SJCRH30 (cell line): ENCODE measurements at regions not wholly inside any gene's neighbourhood (a gene's known extent, or its start where the extent isn't known, plus 50 kb on each side); places are given as distances from the start of the nearest gene placed in this dataset.

Experiments used
- DNase-seq, 2 experiments: peaks; one replicate each; pipeline ENCODE4 v3.0.0-alpha.2; 2015 to 2020
- H3K27ac ChIP-seq: fragments of 250-450 bp; sonication (Bioruptor Pico); 2 replicates; pipeline ENCODE4 v1.5.1; 2020; ENCODE audit warnings: mild to moderate bottlenecking, moderate library complexity
- H3K27me3 ChIP-seq: fragments of 250-450 bp; sonication (Bioruptor Pico); 2 replicates; pipeline ENCODE4 v1.5.1; 2020; ENCODE audit warnings: mild to moderate bottlenecking, moderate library complexity
- H3K36me3 ChIP-seq: fragments of 250-450 bp; sonication (Bioruptor Pico); 2 replicates; pipeline ENCODE4 v1.5.1; 2020; ENCODE audit warnings: mild to moderate bottlenecking, moderate library complexity
- H3K4me1 ChIP-seq: fragments of 250-450 bp; sonication (Bioruptor Pico); 2 replicates; pipeline ENCODE4 v1.5.1; 2020; ENCODE audit warnings: mild to moderate bottlenecking, moderate library complexity
- H3K4me3 ChIP-seq: fragments of 250-450 bp; sonication (Bioruptor Pico); 2 replicates; pipeline ENCODE4 v1.5.1; 2020; ENCODE audit warnings: mild to moderate bottlenecking, moderate library complexity
- H3K9me3 ChIP-seq: fragments of 250-450 bp; sonication (Bioruptor Pico); replicated peaks from 2 replicates; pipeline ENCODE4 v1.5.1; 2020; ENCODE audit warnings: mild to moderate bottlenecking, moderate library complexity

- H3K4me3 ChIP-seq = no peak overlapping the region
- peaks cover 2% of the 10 kb centered on the region; the same call in 1 of the 2 replicates for H3K9me3 ChIP-seq
- no peak for DNase-seq
- H3K27ac ChIP-seq = no peak overlapping the region
- no peaks in the 10 kb centered on the region for H3K36me3 ChIP-seq
- H3K27me3 ChIP-seq = 0 out of 2 replicates have a peak, but pooled peaks cover 5% of the 10 kb centered on the region
- H3K4me1 ChIP-seq = no peaks in the 10 kb centered on the region
These were observed 261.7 kb downstream of the ETAA1 start for GRCh38 chr2:67658820-67659219.

GRCh38 chr2:67660015-67660602 lies 263.0 kb downstream of the ETAA1 start:
- Histone ChIP-seq H3K4me3 (no peak overlapping the region), H3K9me3 (peaks cover 2% of the 10 kb centered on the region; the same call in 1 of the 2 replicates), H3K4me1 (no peaks in the 10 kb centered on the region), H3K27ac (no peak overlapping the region), H3K27me3 (0 out of 2 replicates have a peak, but pooled peaks cover 5% of the 10 kb centered on the region), H3K36me3 (no peaks in the 10 kb centered on the region)
- no peak for DNase-seq

GRCh38 chr2:67660871-67661270 lies 263.7 kb downstream of the ETAA1 start:
- no peak overlapping the region for H3K27ac ChIP-seq
- no peaks in the 10 kb centered on the region for H3K36me3 ChIP-seq
- DNase-seq = no peak
- peaks cover 2% of the 10 kb centered on the region; the same call in 1 of the 2 replicates for H3K9me3 ChIP-seq
- H3K27me3 ChIP-seq = 0 out of 2 replicates have a peak, but pooled peaks cover 5% of the 10 kb centered on the region
- H3K4me3 ChIP-seq = no peak overlapping the region
- H3K4me1 ChIP-seq = no peaks in the 10 kb centered on the region

GRCh38 chr2:67662222-67662621 lies 265.1 kb downstream of the ETAA1 start:
- Histone ChIP-seq H3K27me3 (0 out of 2 replicates have a peak, but pooled peaks cover 2% of the 10 kb centered on the region), H3K27ac (no peak overlapping the region), H3K9me3 (peaks cover 2% of the 10 kb centered on the region; the same call in 1 of the 2 replicates), H3K4me1 (no peaks in the 10 kb centered on the region), H3K36me3 (no peaks in the 10 kb centered on the region), H3K4me3 (no peak overlapping the region)
- no peak for DNase-seq

GRCh38 chr2:67663776-67664175 lies 266.6 kb downstream of the ETAA1 start:
- no peak for DNase-seq
- Histone ChIP-seq H3K4me1 (no peaks in the 10 kb centered on the region), H3K27me3 (no peaks in the 10 kb centered on the region), H3K27ac (no peak overlapping the region), H3K4me3 (no peak overlapping the region), H3K9me3 (peaks cover 2% of the 10 kb centered on the region; the same call in 1 of the 2 replicates), H3K36me3 (no peaks in the 10 kb centered on the region)

GRCh38 chr2:67666386-67667053 lies 269.4 kb downstream of the ETAA1 start:
- H3K27me3 ChIP-seq = peaks cover 4% of the 10 kb centered on the region; the same call in 1 of the 2 replicates

GRCh38 chr2:67667054-67667908 lies 270.1 kb downstream of the ETAA1 start:
- H3K4me3 ChIP-seq = no peak overlapping the region
- no peaks in the 10 kb centered on the region for H3K9me3 ChIP-seq
- H3K36me3 ChIP-seq = no peaks in the 10 kb centered on the region
- H3K4me1 ChIP-seq = no peaks in the 10 kb centered on the region
- H3K27me3 ChIP-seq = peaks cover 4% of the 10 kb centered on the region; the same call in 1 of the 2 replicates
- H3K27ac ChIP-seq = no peak overlapping the region
- DNase-seq = no peak

More at GRCh38 chr2:67666386-67667053, 269.4 kb downstream of the ETAA1 start:
- no peak overlapping the region for H3K4me3 ChIP-seq
- DNase-seq = no peak
- no peak overlapping the region for H3K27ac ChIP-seq
- no peaks in the 10 kb centered on the region for H3K4me1 ChIP-seq
- no peaks in the 10 kb centered on the region for H3K36me3 ChIP-seq
- H3K9me3 ChIP-seq = no peaks in the 10 kb centered on the region

GRCh38 chr2:67668538-67668937 lies 271.4 kb downstream of the ETAA1 start:
- Histone ChIP-seq H3K9me3 (no peaks in the 10 kb centered on the region), H3K36me3 (no peaks in the 10 kb centered on the region), H3K27me3 (peaks cover 4% of the 10 kb centered on the region; the same call in 1 of the 2 replicates), H3K4me1 (no peaks in the 10 kb centered on the region), H3K4me3 (no peak overlapping the region), H3K27ac (no peak overlapping the region)
- no peak for DNase-seq

- Histone ChIP-seq H3K4me3 (no peak overlapping the region), H3K36me3 (no peaks in the 10 kb centered on the region), H3K9me3 (no peaks in the 10 kb centered on the region), H3K4me1 (no peaks in the 10 kb centered on the region), H3K27me3 (peaks cover 4% of the 10 kb centered on the region; the same call in 1 of the 2 replicates), H3K27ac (no peak overlapping the region)
- DNase-seq = no peak
These were observed 272.0 kb downstream of the ETAA1 start for GRCh38 chr2:67669168-67669567.

- no peaks in the 10 kb centered on the region for H3K4me1 ChIP-seq
- peaks cover 4% of the 10 kb centered on the region; the same call in 1 of the 2 replicates for H3K27me3 ChIP-seq
- no peak overlapping the region for H3K4me3 ChIP-seq
- H3K9me3 ChIP-seq = no peaks in the 10 kb centered on the region
- H3K36me3 ChIP-seq = no peaks in the 10 kb centered on the region
- no peak overlapping the region for H3K27ac ChIP-seq
- no peak for DNase-seq
These were observed 272.6 kb downstream of the ETAA1 start for GRCh38 chr2:67669766-67670165.

GRCh38 chr2:67670747-67671183 lies 273.6 kb downstream of the ETAA1 start:
- no peak overlapping the region for H3K27ac ChIP-seq
- no peak overlapping the region for H3K4me3 ChIP-seq
- peaks cover 4% of the 10 kb centered on the region; the same call in 1 of the 2 replicates for H3K27me3 ChIP-seq
- H3K4me1 ChIP-seq = no peaks in the 10 kb centered on the region
- DNase-seq = no peak
- no peaks in the 10 kb centered on the region for H3K36me3 ChIP-seq
- no peaks in the 10 kb centered on the region for H3K9me3 ChIP-seq

- Histone ChIP-seq H3K4me3 (no peak overlapping the region), H3K27ac (no peak overlapping the region)
These were observed 274.6 kb downstream of the ETAA1 start for GRCh38 chr2:67671464-67672450.

GRCh38 chr2:67674668-67675067 lies 277.5 kb downstream of the ETAA1 start:
- Histone ChIP-seq H3K4me3 (no peak overlapping the region), H3K36me3 (no peaks in the 10 kb centered on the region), H3K4me1 (no peaks in the 10 kb centered on the region), H3K9me3 (no peaks in the 10 kb centered on the region), H3K27ac (no peak overlapping the region), H3K27me3 (no peaks in the 10 kb centered on the region)
- DNase-seq = no peak

More at GRCh38 chr2:67671464-67672450, 274.6 kb downstream of the ETAA1 start:
- DNase-seq = no peak
- no peaks in the 10 kb centered on the region for H3K4me1 ChIP-seq
- no peaks in the 10 kb centered on the region for H3K9me3 ChIP-seq
- no peaks in the 10 kb centered on the region for H3K36me3 ChIP-seq
- peaks cover 4% of the 10 kb centered on the region; the same call in 1 of the 2 replicates for H3K27me3 ChIP-seq

- Histone ChIP-seq H3K4me3 (no peak overlapping the region), H3K9me3 (no peaks in the 10 kb centered on the region), H3K27ac (no peak overlapping the region), H3K36me3 (no peaks in the 10 kb centered on the region), H3K4me1 (no peaks in the 10 kb centered on the region), H3K27me3 (0 out of 2 replicates have a peak, but pooled peaks cover 4% of the 10 kb centered on the region)
- no peak for DNase-seq
These were observed 287.9 kb downstream of the ETAA1 start for GRCh38 chr2:67684991-67685390.
